Amniotic epithelial cell (primary cell): ENCODE measurements at regions not wholly inside any gene's neighbourhood (a gene's known extent, or its start where the extent isn't known, plus 50 kb on each side); places are given as distances from the start of the nearest gene placed in this dataset.
A peak's percentile ranks its signal among the peaks of the same experiment; 100 is the strongest.
"Not testable (repeated sequence)": the region's sequence is repeated elsewhere in the genome, so short reads cannot be mapped to it uniquely, and the experiment has no call there.

Experiments
- DNase-seq: peaks from one replicate; pipeline ENCODE4 v3.0.0-alpha.2; 2010; ENCODE audit warnings: low read depth

GRCh38 chr21:38614558-38614957 lies 116.3 kb upstream of the ERG start:
- DNase-seq: no peak

- no peak for DNase-seq
Measured at GRCh38 chr21:38619480-38619879, 121.2 kb upstream of the ERG start.

- DNase-seq: peak; percentile 11
Measured at GRCh38 chr21:38619992-38620479, 121.8 kb upstream of the ERG start.

GRCh38 chr21:38621132-38621531 lies 122.9 kb upstream of the ERG start:
- no peak for DNase-seq

DNA sequence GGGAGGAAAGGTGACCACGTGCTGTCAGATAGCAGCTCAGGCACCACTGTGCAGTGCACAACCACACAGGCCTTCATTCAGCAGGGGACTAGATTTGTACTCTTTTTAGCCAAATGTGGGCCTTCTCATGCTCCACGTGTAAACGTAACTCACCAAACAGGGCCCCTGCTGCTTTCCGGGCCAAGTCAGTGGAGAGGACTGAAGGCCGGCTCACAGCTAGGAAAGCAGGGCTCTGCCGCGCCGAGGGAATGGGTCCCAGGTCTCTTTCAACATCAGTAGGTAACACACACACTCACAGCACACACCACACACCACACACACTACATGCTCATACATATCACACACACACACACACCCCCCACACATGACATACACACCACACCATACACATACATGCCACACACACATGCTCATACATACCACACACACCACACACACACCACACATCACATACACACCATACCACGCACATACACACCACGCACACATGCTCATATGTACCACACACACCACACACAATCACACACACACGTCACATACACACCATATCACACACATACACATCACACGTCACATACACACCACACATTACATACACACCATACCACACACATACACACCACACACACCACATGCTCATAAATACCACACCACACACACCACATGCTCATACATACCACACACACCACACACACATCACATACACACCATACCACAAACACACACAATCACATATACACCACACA lies 124.0 kb upstream of the ERG start:
- no peak for DNase-seq

DNA sequence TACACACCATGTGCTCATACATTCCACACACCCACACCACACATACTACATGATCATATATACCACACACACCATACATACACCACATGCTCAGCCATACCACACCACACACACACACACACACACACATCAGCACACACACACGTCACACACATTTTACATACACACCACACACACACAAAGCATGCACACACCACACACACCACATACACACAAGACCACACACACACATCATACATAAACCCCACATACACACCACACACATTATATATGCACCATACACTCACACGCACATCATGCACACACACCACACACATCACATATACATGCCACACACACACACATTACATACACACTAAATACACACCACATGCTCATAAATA lies 124.5 kb upstream of the ERG start:
- DNase-seq: no peak

DNA sequence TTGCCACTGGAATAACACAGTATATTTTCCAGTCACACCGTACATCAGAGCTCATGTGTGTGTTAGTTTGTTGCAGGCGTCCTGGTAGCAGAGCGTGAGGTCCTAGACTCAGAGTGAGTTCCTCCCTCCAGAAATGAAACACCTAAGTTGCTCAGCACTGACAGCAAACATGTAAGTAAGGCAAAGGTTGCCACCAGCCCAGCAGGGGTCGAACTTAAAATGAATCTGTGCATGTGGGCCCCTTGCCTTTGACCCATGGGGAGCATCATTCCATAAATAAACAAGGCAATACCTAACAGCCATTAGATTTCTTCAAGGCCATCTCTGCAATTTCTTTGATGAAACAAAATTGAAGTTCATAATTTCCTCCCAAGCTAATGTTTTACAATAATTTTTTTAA lies 125.3 kb upstream of the ERG start:
- no peak for DNase-seq

DNA sequence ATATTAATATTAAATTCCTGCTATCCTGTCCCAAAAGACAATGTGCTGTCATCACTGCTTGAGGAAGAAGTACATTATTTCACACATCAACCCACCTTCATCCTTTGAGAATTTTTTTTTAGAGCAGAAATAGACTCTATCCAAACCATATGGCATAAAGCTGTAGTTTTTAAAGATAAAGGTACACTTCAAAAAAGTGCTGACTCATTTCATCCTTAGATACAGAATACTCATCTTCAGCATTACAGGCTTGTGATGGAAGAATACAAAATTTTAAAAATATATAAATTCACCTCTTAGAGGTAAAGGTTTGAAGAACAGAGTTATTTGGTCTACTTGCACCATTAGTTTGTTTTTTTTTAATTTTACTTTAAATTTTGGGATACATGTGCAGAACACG lies 126.7 kb upstream of the ERG start:
- DNase-seq: no peak

GRCh38 chr21:38626306-38626705 lies 128.0 kb upstream of the ERG start:
- no peak for DNase-seq

DNA sequence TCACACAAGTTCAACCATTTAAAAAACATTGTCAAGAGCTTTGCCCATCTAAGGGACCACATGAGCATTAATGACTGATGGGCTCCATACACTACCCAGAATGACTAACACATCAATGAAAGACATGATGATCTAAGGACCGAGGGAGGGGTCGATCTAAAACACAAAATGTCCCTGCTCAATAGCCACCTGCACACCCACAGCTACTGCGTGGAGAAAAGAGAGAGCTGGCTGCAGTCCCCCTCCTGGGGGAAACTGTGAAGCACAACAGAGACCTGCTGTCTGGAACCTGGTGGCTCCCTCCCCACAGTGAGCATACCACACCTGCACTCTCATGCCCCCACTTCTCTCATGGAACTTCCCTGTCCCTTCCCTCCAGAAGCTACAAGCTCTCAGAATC lies 130.1 kb upstream of the ERG start:
- no peak for DNase-seq

GRCh38 chr21:38631206-38631605 lies 132.9 kb upstream of the ERG start:
- DNase-seq: no peak

GRCh38 chr21:38631676-38632075 lies 133.4 kb upstream of the ERG start:
- DNase-seq: no peak

DNA sequence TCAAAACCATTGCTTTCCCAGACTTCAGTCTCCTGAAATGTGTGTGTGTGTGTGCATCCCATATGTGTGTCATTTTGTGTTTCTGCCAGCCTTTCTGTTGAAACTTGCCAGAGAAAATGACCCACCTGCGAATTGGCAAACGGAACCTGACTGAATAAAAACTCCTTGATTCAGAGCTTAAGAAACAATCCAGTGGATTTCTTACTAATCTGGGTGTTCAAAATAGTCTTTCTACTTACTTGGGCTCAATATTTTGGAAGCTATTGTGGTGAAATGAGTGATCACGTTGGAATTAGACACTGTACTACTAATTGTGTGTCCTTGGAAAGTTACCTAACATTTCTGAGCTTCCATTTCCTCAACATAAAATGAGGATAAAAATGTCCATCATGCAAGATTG lies 138.9 kb upstream of the ERG start:
- no peak for DNase-seq

DNA sequence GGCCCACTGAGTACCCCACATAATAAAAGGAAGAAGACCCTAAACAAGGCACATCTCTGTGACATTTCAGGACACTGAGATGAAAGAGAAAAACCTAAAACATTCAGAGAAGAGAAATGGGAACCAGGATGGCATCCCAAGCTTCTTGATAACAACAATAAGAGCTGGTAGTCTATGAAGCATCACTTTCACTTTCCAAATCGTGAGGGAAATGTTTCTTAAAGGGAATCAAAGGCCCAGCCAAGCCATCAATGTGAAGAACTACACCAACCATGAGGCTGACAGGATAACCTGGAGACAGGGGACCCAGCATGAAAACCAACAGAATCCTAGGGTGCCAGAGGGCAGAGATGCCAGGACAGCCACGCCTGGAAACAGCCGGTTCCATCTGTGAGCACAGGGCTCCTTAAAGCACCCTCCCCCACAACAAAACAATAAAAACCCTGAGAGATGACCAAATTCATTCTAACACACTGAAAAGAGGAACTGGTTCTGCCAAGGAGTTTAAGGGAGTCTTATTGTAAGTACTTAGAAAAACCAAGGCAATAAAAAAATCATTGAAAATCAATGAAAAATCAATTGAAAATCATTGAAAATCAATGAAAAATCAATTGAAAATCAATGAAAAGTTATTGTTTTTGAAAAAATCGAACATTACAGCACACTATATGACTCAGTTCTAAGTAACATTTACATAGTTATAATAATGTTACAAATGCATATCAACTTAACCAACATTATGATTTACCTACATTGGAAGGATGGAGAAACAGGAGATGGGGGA lies 141.5 kb upstream of the ERG start:
- DNase-seq: no peak

GRCh38 chr21:38640355-38640742 lies 142.1 kb upstream of the ERG start:
- not testable (repeated sequence) for DNase-seq

DNA sequence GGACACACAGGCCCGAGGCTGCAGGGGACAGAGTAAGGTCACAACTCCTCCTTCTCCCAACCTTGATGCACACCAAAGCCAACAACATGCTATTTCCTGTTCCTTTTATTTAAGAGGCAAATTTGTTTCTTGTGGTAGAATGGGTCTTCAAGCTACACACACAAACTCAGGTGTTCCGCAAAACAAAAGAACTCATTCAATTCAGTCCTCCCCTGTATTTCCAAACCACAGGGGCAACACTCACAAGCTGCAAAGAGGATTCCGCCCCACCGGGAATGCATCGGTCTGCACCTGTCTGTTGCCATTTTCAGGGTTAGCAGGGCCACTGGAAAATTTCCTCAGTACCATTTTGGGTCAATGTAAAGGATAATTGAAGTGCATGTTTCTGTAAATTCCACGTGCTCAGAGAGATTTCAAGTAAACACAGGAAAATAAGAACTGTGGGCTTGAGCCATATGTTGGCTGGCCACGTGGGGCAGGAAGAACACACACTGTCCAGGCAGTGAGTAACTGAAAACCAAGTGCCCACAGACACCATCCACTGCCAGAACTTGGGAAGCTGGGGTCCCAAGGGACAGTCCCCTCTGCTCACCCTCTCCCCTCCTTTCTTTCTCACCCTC lies 145.2 kb upstream of the ERG start:
- DNase-seq: no peak

- DNase-seq: peak; percentile 77
Measured at GRCh38 chr21:38645282-38645681, 147.0 kb upstream of the ERG start.

GRCh38 chr21:38646213-38646837 lies 148.0 kb upstream of the ERG start:
- DNase-seq: peak; percentile 41

- no peak for DNase-seq
Measured at GRCh38 chr21:38649120-38649519, 150.8 kb upstream of the ERG start.

GRCh38 chr21:38651570-38651969 lies 153.3 kb upstream of the ERG start:
- no peak for DNase-seq

DNA sequence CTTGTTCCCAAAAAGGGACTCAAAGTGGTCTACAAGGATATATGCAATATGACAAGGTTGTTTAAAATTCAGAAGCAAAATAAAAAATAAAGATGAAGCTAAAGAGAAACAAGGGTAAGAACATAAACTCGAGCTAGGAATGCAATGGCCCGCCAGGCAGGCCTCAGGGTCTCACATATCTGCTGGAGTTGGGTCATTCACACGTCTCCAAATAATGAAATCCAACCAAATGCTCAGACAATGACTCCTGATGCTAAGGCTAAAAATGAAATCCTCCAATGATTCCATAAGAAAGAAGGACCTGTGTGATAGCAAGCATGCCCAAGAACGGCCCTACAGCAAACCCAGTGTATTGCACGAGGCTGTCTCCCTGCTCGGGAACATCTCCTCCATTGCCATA lies 153.3 kb upstream of the ETS2 start:
- no peak for DNase-seq

DNA sequence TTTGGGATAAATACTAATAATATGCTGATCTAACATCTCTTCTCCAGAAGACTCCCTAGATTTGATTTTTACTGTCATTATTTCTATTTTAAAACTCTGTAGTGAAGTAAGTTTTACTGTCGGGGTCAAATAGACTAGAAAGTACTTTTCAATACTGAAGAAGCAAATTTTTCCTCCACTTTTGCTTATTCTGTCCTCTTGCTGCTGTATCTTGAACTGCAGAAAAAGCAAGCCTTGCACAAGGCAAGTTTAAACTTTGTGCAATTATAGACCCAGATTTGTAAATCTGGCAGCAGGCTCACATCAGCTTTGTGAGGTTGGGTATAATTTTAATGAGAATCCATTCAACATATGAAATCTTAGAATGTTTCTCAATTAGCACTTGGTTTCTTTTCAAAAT lies 151.1 kb upstream of the ETS2 start:
- DNase-seq: no peak

- DNase-seq: no peak
Measured at GRCh38 chr21:38658511-38658910, 147.2 kb upstream of the ETS2 start.
